ENCODE measurements at regions not wholly inside any gene's neighbourhood (a gene's known extent, or its start where the extent isn't known, plus 50 kb on each side); places are given as distances from the start of the nearest gene placed in this dataset.

GRCh38 chr5:96064877-96065276, 103.2 kb upstream of the ELL2 start:
- DNase-seq = no peak

GRCh38 chr5:96062836-96063235, 101.2 kb upstream of the ELL2 start:
- DNase-seq = no peak

GRCh38 chr5:96058084-96058483, 96.4 kb upstream of the ELL2 start:
- no peak for DNase-seq

- no peak for DNase-seq
These were observed 92.8 kb upstream of the ELL2 start for GRCh38 chr5:96054311-96055030.

GRCh38 chr5:96053063-96053735, 91.5 kb upstream of the ELL2 start:
- no peak for DNase-seq

- no peak for DNase-seq
These were observed 90.7 kb upstream of the ELL2 start for GRCh38 chr5:96052374-96052773.

- DNase-seq = no peak
These were observed 89.8 kb upstream of the ELL2 start for GRCh38 chr5:96051401-96051830.

- no peak for DNase-seq
These were observed 88.7 kb upstream of the ELL2 start for GRCh38 chr5:96050273-96050880.

GRCh38 chr5:96049398-96050272, 88.0 kb upstream of the ELL2 start:
- no peak for DNase-seq

- DNase-seq = no peak
These were observed 87.1 kb upstream of the ELL2 start for GRCh38 chr5:96048763-96049162.

GRCh38 chr5:96045888-96046287, 84.2 kb upstream of the ELL2 start:
- no peak for DNase-seq

GRCh38 chr5:96043446-96043845, 81.8 kb upstream of the ELL2 start:
- no peak for DNase-seq

- no peak for DNase-seq
These were observed 75.5 kb upstream of the ELL2 start for GRCh38 chr5:96037128-96037527.

- DNase-seq = no peak
These were observed 74.7 kb upstream of the ELL2 start for GRCh38 chr5:96036301-96036700.

- DNase-seq = no peak
These were observed 74.1 kb upstream of the ELL2 start for GRCh38 chr5:96035796-96036195.

- no peak for DNase-seq
These were observed 71.5 kb upstream of the ELL2 start for GRCh38 chr5:96033116-96033515.

- no peak for DNase-seq
These were observed 70.2 kb upstream of the ELL2 start for GRCh38 chr5:96031811-96032261.

- DNase-seq = no peak
These were observed 69.5 kb upstream of the ELL2 start for GRCh38 chr5:96031180-96031579.

GRCh38 chr5:96026406-96027041, 64.9 kb upstream of the ELL2 start:
- no peak for DNase-seq

GRCh38 chr5:96024683-96025475, 63.2 kb upstream of the ELL2 start:
- DNase-seq = no peak

- no peak for DNase-seq
These were observed 61.9 kb upstream of the ELL2 start for GRCh38 chr5:96023518-96023917.

- no peak for DNase-seq
These were observed 61.3 kb upstream of the ELL2 start for GRCh38 chr5:96022971-96023370.
